T-helper 22 cell (primary cell): ENCODE measurements at regions not wholly inside any gene's neighbourhood (a gene's known extent, or its start where the extent isn't known, plus 50 kb on each side); places are given as distances from the start of the nearest gene placed in this dataset.

ENCODE experiments used
- DNase-seq: peaks from one replicate; pipeline ENCODE4 v3.0.0-alpha.2; 2020; ENCODE audit warnings: low read depth

DNA sequence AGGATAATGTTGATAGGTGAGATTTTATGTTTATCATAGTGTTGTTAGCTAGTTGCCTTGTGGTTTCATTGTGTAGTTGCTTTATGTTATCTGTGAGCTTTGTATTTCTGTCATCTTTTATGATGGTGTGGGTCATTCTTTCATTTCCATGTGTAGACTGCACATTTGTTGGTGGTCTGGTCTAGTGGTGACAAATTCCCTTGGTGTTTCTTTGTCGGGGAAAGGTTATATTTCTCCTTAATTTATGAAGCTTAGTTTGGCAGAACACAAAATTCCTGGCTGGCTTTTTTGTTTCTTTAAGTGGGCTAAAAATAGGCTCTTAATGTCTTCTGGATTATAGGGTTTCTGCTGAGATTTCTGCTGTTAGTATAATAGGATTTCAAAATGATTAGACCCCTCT lies 347.2 kb upstream of the ADAMTS5 start:
- DNase-seq = no peak

DNA sequence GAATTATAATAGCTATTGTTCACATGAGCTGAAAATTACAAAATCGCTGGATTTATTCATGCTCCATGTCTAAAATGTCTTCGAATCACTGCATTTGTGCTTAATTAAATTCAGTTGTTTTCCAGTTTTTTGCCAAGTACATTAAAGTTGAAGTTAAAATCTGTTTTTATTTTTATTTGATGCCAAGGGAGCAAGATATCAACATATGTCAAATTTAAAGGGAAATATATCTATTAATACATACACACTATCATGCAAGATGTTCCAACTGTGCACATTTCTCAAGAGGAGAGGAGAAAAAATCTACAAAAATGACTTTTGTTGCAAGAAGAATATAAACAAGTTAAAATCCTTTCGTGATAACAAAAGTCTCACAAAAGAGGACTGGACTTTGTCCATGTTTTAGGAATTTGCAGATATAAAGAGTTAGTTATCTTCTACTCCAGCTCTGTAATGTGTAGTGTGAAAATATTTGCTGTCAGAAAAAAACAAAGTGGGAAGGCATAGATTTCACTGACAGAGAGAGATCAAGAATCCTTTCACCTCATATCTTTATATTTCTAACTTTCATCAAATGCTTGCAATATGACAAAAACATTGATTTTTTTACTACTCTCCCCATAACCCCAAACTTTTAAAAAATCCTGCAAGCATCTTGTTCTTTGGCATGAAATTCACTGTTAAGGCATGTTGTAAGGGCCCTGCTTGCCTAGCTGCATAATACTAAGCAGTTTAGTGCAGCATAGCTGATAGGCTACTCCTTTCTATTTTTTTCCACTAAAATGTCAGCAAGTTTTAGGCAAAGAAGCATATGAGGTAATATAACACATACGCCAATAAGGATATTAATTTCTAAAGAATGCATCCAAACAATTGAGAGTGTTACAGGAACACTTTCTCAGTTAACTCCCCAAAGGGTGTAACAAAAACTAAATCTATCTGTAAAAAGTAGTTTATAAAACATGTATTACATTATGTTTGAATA lies 340.2 kb upstream of the ADAMTS5 start:
- no peak for DNase-seq

DNA sequence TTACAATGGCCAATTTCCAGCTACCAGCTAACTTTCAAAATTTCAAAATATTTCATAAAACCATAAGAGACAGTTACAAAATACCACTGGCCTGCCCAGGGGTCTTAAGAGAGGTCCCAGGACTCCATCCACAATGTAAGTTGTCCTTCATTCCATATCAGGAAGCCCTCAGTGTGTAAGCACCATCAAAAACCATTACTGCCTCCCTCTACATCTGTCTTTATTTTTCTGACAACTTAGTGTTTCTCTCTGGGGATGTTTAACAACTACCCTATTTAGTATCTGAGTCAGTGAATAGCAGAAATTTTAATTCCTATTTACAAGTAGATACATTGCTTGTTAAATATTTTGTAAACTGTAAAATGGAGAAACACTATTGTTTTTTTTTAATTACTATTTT lies 339.3 kb upstream of the ADAMTS5 start:
- no peak for DNase-seq

DNA sequence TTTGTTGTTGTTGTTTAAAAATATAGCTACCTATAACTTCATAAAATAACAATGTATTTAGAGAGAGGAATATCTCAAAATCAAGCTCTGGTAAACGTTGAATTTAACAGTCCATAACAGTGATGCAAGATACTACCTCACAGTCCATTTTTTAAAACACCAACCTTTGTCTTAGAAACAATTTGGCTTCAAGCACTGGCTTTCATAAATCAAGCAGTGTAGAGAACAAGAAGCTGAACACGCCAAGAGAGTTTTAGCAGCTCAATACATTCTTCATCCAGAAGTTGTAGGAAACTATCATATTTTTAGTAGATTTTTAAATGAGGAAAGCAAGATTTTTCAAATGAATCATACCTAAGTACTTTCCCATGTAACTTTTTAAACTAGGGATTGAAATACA lies 334.3 kb upstream of the ADAMTS5 start:
- no peak for DNase-seq

DNA sequence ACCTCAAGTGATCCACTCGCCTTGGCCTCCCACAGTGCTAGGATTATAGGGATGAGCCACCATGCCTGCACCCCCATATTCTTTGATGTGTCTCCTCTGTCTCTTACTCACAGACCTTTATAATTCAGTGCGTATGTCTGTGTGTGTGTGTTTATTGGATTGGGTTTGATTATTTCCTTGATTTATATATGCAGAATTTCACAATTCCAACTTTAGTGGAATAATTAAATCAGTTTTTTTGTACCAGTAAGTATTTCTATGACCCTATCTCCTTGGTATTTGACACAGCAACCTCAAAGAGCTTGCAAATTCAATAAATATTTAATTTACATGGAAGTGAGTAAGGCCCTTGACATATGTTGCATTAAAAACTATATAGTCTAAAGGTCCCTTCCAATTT lies 333.9 kb upstream of the ADAMTS5 start:
- no peak for DNase-seq

DNA sequence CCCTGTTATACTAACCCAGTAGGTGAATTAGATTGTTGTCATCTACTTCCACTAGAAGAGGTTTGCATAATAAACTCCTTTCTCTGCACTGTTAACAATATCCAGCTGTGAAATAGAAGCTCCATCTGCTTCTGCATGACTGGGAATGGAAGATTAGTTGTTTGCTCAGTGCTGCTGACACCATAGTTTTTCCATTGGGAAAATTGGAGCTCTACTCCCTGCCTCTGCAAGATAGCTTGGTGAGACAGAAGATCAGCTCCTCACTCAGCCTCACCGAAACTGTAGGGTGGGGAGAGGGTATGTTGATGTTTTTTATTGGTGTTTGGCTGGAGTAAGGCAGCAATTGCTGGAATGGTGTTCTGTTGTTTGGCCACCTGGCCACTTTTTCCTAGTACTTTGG lies 331.6 kb upstream of the ADAMTS5 start:
- DNase-seq = no peak

DNA sequence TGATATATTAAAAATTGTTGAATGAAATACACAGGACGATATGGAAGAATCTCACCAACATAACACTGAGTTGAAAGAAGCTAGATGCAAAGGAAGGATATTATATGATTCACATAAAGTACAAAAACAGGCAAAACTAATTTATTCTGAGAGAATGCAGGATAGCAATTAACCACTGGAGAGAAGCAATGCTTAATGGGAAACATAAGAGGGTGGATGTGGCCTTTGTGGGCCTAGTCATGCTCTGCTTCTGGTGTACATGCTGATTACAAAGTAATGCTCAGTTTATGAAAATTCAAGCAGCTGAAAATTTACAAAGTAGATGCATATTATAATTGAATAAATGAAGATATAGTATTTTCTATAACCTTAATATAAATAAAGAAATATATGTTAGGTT lies 326.4 kb upstream of the ADAMTS5 start:
- DNase-seq = no peak

DNA sequence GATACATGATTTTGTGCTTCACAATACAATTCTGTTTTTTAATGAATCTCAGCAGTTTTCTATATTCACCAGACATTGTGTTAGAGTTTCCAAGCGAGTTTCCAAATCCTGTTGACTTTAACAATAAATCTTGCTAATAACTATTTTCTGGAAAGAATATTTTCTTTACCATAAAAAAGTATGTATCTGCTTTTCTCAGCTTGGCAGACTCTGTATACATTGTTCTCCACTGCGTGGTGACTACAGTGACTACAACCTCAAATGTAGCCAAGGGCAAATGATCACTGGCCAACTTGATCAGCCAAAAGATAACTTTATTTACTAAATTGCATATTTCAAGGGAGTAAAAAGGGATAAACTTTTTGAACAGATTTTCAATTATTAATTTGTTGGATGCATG lies 325.9 kb upstream of the ADAMTS5 start:
- no peak for DNase-seq

DNA sequence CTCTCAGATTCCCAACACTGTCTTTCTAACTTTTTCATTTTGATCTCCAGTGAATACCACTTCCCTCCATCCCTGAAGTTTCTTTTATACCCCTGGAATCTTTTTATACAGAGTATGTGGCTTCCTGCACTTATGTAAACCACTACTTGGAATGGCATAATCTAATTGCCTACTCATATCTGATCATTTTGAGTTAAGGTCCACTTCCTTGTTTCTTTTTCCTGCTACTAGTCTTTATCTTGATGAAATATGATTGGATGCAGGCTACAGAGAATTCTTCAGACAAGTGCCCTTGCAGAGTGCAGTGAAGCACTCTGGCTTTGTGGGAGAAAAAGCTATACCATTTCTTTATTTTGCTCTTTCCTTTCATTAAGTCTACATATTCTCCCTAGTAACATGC lies 325.3 kb upstream of the ADAMTS5 start:
- no peak for DNase-seq

DNA sequence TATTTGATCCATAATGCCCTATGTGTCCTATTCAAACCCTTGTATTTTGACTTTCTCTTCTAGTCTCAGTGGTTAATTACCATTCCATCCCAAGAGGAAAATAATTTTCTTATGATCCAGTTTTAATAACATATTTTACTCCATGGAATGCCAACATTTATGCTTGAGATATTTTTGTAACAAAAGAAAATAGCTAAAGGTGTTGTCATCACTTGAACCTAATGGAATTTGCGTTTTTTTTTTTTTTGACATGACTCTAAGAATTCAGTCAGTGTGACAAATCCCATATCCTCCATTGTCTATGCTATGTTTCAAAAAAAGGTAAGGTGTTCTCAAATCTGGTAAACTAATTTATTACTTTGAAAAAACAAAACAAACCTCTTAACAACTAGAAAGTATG lies 324.1 kb upstream of the ADAMTS5 start:
- DNase-seq = no peak

DNA sequence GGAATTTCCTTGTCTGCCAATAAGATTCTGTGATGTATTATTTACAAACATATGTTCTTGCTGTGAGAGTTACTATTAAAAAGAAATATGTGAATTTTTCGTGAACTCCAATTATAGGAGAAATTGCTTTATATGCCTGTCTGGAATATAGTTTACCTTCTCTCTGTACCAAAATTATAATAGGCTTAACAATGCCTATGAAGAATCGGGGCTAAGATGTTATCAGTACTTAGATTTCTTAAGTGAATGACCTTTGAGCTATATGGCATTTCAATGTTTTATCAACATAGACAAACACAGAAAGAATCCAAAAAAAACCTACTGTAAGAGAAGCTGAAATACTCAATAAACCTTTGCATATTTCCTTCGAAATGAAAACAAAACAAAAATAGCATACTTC lies 323.1 kb upstream of the ADAMTS5 start:
- DNase-seq = no peak

DNA sequence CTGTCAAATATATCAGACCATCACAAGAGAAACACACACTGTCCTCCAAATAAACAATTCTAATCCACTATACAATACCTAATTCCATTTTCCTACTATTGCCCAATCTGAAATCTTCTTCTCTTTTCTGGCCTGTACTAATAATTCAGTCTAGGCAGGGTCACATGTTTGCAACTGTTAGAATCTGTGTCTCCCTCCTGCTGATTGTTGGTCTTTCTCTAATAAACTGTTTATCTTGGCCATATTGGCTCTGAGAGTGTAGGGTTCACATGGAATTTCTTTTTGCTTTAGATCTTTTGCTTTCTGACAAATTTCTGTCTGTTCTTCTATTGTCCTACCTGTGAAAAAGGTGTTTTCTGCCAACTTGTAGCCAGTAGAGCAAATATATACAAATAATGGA lies 319.9 kb upstream of the ADAMTS5 start:
- DNase-seq = no peak

DNA sequence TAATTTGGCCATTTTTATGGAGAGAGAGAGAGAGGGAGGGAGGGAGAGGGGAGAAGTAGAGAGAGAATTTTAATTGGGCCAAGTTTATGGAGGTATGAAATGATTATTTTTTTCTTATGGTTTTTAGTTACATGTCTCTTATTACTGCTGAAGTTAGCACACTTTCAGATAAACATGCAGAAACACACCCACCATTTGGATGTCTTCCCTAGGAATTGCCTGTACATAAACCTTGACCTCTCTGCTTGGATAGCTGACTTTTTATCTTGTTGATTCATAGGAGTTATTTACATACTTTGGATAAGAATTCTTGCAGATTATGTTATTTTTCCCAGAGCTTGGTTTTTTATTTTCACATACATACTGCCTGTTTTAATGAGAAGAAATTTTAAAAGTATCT lies 310.2 kb upstream of the ADAMTS5 start:
- no peak for DNase-seq

DNA sequence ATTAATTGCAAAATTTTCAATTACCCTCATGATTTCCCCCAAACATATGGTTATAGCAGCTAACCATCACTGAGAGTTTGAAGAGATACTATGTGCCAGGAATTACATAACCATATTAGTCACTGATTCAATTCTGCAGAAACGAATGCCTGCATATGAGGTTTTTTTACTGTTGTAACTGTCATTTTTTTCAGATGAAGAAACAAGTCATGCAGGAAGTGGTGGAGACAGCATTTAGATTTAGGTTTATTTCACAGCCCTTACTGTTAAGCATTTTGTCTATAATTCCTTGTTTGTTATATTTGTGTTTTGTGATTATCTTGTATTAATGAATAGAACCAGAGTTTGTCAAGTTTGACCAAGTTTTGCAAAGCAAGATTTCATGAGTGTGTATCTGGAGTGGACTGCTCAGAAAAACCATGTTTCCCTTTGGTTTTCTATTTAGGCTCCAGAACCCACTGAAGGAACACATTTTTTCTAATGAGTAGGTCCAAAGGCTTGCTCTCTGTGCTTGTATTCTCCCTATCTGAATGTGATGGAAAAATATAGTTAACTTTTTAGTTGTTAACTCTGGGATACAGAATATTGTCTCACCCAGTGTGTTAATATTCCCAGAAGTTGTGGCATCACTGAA lies 308.5 kb upstream of the ADAMTS5 start:
- DNase-seq = no peak

DNA sequence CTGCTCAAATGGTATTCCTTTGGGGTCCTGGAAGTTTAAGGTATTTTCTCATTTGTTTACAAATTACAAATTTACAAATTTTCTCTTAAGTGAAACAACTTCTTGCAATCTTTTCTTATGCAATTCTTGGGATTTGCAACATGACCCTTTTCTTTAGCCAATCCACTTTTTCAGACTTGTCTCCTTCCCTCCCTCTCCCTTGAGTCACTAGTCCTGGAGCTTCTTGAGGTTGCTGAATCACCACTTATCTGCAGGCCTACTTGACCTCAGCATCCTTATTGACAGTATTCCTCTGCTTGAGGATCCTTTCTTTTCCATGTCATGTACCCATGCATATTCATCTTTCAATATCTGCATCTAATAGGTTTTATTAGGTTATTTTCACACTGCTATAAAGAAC lies 302.8 kb upstream of the ADAMTS5 start:
- no peak for DNase-seq

DNA sequence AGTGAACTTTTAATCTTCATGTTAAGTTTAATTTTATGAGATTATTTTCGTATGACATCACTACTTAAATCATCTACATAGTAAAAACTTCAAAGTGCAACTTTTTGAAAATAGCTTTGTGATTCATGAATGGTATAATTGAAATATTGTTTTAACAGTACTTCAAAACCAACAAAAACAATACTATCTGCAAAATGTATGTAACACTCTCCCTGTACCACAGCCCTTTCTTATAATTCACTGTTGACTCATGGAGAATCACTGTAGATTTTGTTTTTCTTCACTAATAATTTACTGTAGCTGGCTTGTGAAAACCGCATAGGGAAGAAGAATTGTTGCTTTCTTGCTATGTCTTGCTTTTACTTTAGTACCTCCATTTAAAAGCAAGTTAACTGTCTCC lies 301.4 kb upstream of the ADAMTS5 start:
- no peak for DNase-seq

DNA sequence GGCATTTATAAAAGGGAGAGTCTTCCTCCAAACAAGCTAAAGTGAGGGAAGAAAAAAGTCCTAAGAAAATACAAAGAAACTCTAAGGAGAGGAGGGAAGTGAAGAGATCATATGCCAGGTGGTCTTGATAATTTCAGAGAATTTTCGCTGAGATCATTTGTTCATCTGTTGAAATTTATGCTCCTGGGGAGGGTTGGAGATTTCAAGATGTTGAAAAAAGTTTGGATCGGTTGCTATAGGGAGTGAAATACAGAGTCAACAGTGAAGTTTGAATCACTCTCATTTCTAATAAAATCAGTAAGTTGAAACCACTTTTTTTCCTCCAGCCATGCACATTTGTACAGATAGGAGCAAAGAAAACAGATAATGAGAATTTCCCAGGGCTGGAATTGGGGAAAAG lies 299.1 kb upstream of the ADAMTS5 start:
- DNase-seq = no peak

DNA sequence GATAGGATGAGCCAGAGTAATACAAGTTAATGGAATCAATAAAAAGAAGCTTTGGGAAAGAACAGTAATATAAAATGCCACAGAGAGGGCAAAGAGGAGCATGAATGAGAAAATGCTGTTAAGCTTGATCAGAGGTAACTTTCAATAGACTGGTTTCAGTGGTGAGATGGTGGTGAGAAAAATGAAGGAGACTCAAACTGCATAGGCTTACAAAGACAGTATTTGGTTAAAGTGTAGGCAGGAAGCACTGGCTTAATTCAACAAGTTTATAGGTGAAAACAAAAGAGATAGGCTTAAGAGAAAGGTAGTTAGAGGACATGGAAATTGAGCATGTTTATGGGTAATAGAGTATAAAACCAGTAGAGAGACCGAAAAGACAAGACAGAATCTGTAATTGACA lies 298.6 kb upstream of the ADAMTS5 start:
- DNase-seq = no peak

DNA sequence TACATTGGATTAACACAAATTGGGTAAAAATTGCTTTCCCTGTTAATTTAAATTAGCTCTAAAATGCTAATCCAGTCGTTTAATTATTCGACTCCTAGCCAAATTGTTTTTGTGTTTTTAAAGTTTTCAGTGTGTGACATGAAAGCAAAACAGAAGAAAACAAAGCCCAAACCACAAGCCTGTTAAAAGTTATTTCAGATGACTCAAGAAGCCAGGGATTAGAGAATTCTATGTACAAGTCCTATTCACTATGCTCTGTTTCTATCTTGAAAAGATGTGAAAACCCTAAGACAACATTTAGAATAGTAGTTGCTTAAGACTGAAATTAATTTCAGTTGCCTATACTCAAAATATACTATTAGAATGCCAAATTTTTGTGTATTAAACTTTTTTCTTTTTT lies 294.8 kb upstream of the ADAMTS5 start:
- no peak for DNase-seq

DNA sequence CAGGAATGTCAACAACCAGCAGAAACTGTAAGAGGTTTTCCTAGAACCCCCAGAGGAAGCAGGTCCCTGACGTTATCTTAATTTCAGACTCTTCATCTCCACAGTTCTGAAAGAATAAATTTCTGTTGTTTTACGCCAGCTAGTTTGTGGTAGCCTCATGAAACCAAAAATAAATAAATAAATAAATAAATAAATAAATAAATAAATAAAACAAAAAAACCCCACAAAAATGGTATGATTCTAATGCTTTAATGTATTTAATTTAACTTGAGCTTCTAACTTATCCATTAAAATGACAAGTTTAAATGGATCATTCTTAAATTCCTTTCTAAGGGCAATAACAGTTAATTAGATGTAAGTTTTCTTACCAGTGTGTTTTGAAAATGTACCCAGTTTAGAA lies 293.8 kb upstream of the ADAMTS5 start:
- no peak for DNase-seq

DNA sequence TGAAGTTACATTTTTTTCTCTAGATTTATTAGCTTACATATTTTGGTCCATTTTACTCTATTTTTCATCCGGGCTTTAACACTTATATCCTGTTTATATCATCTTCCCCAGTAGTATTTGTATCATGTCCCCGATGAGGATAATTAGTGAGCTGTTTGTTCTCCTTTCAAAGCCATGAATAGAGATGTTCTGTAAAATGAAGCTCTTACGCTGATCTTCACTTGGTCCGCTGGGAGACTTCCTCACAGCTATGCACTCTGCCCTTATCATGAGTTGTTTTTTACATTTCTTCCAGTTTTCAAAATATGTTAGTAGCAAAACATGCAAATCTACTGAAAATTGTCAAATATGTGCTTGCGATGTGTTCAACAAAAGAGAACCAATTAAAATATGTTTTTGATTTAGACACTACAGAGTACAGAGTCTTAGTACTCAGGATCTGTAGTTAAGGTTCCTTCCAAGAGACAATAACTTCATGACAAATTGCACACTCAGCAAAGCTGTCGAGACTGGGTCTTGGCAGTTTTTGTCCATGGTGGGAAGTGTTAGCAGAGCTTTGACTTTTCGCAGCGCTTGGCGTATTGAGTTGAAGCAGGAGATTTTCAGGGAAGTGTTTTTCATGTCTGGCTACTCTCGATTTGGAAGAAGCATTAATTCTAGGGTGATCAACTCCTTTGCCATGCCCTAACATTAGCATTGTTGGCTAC lies 292.0 kb upstream of the ADAMTS5 start:
- DNase-seq = no peak

DNA sequence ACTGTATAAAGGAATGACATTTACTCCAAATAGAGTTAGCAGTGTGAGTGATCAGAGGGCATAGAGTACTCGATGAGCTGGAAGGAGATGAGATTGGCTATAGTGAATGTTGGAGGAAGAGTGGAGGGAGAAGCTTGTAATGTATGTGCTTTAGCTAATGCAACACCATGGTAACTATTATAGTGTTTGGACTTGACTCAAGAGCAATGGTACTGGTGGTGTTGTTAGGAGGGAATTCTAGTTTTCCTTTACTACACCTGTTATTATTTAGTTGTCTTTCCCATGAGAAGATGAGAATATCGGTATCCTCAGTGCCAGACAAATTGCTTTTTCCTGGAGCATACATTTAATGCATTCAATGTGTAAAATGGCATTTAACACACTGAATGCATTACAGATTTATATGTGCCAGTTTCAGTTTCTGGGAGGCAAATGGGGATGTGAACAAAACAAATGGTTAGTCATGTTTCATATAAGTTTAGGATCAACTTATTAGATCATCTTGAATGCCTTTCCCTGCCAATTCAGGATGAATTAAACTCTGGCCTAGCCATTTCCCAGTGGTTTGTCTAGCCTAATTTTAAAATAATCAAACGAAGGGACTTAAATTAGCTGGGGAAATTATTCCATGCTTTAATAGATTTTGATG lies 291.1 kb upstream of the ADAMTS5 start:
- no peak for DNase-seq

DNA sequence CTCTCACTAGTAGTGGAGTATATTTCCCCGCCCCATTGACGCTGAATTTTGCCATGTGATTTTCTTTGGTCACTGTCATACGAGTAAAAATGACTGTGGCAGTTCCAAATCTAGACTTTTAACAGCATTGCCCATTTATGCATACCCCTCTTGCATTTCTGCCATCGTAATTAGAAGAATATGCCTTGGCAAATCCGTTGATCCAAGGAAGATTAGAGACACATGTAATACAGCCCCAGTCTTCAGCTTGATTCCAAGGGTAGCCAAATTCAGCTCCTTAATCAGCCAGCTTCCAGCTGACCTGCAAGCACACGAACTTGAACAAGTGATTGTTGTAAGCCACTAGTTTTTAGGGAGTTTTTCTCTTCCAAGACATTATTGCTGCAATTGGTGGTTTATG lies 290.3 kb upstream of the ADAMTS5 start:
- DNase-seq = no peak
